ENCODE measurements at regions not wholly inside any gene's neighbourhood (a gene's known extent, or its start where the extent isn't known, plus 50 kb on each side); places are given as distances from the start of the nearest gene placed in this dataset.

- TF ChIP-seq CTCF (IDR thresholded peaks at IDR 0.05; ENCODE audit: borderline replicate concordance, control extremely low read depth, extremely low read depth, insufficient read depth, missing control alignments), result no peak
- no peak for DNase-seq (ENCODE audit: low spot score)
- in situ Hi-C loops (cut with MboI; ENCODE audit: low sequenced_read_pairs, unreplicated experiment), result no loop called here
These were observed 467.8 kb downstream of the LMO4 start for GRCh38 chr1:87796471-87796901.

- no peak for DNase-seq (ENCODE audit: low spot score)
- in situ Hi-C loops (cut with MboI; ENCODE audit: low sequenced_read_pairs, unreplicated experiment), result no loop called here
These were observed 470.8 kb downstream of the LMO4 start for GRCh38 chr1:87799451-87799850.

GRCh38 chr1:87800006-87800405 is 471.3 kb downstream of the LMO4 start:
- DNase-seq (ENCODE audit: low spot score), result no peak
- TF ChIP-seq CTCF (IDR thresholded peaks at IDR 0.05; ENCODE audit: borderline replicate concordance, control extremely low read depth, extremely low read depth, insufficient read depth, missing control alignments), result no peak
- in situ Hi-C loops (cut with MboI; ENCODE audit: low sequenced_read_pairs, unreplicated experiment), result no loop called here

More at GRCh38 chr1:87799451-87799850, 470.8 kb downstream of the LMO4 start:
- no peak for TF ChIP-seq CTCF (IDR thresholded peaks at IDR 0.05; ENCODE audit: borderline replicate concordance, control extremely low read depth, extremely low read depth, insufficient read depth, missing control alignments)

- in situ Hi-C loops (cut with MboI; ENCODE audit: low sequenced_read_pairs, unreplicated experiment), result no loop called here
- TF ChIP-seq CTCF (IDR thresholded peaks at IDR 0.05; ENCODE audit: borderline replicate concordance, control extremely low read depth, extremely low read depth, insufficient read depth, missing control alignments), result no peak
- no peak for DNase-seq (ENCODE audit: low spot score)
These were observed 474.7 kb downstream of the LMO4 start for GRCh38 chr1:87803375-87803774.

- TF ChIP-seq CTCF (IDR thresholded peaks at IDR 0.05; ENCODE audit: borderline replicate concordance, control extremely low read depth, extremely low read depth, insufficient read depth, missing control alignments), result no peak
- no peak for DNase-seq (ENCODE audit: low spot score)
- in situ Hi-C loops (cut with MboI; ENCODE audit: low sequenced_read_pairs, unreplicated experiment), result no loop called here
These were observed 475.4 kb downstream of the LMO4 start for GRCh38 chr1:87804128-87804527.

GRCh38 chr1:87805666-87806378 is 477.1 kb downstream of the LMO4 start:
- TF ChIP-seq CTCF (IDR thresholded peaks at IDR 0.05; ENCODE audit: borderline replicate concordance, control extremely low read depth, extremely low read depth, insufficient read depth, missing control alignments), result no peak
- DNase-seq (ENCODE audit: low spot score), result no peak

More at GRCh38 chr1:87805666-87806378, 477.1 kb downstream of the LMO4 start:
- in situ Hi-C loops (cut with MboI; ENCODE audit: low sequenced_read_pairs, unreplicated experiment), result no loop called here
